HG03378 (cell line): ENCODE measurements at regions not wholly inside any gene's neighbourhood (a gene's known extent, or its start where the extent isn't known, plus 50 kb on each side); places are given as distances from the start of the nearest gene placed in this dataset.
"Not testable (repeated sequence)": the region's sequence is repeated elsewhere in the genome, so short reads cannot be mapped to it uniquely, and the experiment has no call there.

Experiments
- ATAC-seq: cut with Tn5 transposase; IDR thresholded peaks from one replicate; pipeline ENCODE4 v1.9.1; 2021; ENCODE audit warnings: mild to moderate bottlenecking, moderate library complexity; ENCODE audit not compliant: unreplicated experiment

DNA sequence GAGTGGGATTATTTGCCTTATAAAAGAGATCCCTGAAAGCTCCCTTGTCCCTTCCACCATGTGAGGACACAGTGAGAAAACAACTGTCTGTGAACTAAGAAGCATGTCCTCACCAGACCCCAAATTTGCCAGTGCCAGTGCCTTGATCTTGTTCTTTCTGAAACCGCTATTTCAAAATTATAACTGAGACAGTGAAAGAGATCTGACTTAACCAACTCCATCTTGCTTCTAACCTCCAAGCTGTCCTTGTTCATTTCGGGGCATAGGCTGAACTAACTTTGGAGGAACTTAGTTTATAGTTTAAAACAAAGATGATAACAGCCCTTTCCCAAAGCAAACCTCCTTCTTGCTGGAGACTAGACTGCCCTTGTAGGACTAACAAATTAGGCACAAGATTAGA is 563.9 kb downstream of the ADCYAP1 start:
- ATAC-seq = no peak

DNA sequence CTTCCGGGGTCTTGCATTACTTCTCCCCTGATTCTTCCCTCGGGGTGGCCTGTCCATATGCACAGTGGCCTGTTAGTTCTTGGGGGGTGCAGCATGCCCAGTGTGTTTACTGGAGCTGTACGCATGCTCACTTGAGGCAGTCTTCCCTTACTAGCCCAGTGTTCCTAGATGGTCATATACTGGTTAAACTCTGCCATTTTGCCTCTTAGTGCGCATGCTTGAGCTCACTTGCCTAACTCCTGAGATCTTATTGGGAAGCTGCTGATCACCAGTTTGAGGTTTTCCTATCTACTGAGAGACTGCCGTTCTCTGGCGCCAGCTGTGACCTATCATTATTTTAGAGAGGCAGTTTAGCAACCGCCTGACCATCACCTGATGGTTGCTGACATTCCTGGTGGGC is 571.2 kb downstream of the ADCYAP1 start:
- ATAC-seq = no peak

DNA sequence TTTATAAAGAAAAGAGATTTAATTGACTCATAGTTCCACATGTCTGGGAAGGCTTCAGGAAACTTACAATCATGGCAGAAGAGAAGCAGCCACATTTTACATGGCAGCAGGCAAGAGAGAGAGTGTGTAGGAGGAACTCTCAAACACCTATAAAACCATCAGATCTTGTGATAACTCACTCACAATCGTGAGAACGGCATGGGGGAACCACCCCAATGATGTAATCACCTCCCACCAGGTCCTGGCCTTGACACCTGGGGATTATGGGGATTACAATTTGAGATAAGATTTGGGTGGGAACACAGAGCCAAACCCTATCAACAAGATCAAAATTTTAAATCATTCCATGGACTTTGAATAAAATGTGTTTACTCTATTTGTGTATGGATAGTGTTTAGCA is 575.6 kb downstream of the ADCYAP1 start:
- ATAC-seq = no peak

DNA sequence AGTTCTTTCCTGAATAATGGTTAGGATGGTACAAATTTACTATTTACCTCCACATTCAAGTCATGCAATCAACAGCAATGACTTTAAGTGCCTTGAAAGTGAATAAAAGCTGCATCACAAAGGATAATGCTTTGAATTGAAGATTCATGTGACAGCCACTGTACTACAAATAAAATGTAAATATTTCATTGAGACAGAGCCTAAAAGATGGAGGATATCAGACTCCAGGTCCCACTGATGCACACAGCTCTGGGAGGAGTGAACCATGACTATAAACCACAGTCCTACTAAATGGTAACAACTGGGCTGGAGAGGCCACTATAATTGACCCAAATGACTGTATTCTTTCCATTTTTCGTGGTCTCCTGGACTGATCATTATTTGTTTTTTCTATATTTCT is 576.9 kb downstream of the ADCYAP1 start:
- no peak for ATAC-seq

DNA sequence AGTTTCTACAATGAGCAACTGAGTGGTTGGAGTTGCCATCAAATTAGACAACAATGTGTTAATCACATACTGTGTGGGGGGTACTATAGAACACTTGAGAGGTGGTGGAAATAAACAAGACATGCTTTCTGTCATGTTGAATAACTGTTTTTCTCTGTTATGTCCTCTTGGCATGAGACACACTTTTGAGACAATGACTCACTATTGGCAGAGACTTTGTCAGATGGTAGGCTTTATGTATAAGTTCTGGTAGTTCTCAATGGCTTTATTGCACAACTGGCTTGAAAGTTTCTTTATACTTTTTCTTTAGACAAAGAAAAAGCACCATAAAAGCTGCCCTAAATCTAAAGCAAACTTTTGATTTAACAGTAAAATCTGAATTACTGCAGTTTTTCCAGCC is 578.7 kb downstream of the ADCYAP1 start:
- ATAC-seq = no peak

DNA sequence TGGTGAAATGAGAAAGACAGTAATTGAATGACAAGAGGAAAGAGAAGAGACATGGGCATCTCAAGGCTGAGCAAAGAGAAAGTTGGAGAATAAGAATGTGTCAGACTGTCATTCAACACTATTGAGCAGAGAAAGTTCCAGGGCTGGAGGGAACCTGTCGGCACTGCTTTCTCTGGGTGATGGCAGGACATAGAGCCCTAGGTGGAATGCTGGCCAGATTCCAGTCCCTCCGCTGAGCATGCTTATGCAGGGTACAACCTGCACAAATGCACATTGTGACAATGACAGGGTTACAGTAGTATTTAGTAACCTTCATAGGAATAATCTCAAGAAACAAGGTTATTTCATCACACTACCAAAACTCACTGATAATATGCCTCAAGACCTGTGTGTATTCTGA is 582.8 kb downstream of the ADCYAP1 start:
- no peak for ATAC-seq

DNA sequence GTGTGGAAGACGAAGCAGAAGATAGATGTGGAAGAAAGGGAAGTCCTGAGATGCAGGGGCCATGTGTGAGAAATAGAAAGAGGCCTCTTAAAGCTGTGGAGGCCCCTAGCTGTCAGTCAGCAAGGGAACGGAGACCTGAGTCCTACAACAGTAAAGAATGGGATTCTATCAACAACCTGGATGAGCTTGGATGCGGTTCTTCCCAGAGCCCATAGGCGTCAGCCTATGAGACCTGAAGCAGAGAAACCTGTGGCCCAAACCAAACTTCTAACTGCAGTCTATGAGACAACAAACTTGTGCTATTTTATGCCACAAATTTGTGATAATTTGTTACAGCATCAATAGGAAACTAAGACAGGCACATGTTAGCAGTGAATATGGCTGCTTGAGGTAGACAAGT is 583.7 kb downstream of the ADCYAP1 start:
- ATAC-seq = no peak

DNA sequence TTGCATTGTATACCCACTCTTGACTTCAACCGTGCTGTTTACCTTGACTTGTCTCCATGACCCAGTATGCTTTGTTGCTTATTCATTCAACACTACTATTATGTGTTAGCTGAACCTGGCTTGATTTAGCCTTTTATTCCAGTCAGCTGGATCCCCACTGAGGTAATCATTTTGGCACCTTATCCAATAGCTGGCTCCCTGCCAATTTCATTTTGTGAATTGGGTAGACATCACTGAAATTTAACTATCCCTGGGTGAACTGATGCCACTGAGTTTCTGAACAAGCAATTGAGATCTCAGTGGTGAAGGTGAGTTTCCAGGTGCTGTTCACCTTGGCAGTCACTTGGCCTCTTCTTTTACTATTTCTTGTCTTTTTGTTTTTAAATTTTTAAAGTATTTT is 584.3 kb downstream of the ADCYAP1 start:
- ATAC-seq = no peak

DNA sequence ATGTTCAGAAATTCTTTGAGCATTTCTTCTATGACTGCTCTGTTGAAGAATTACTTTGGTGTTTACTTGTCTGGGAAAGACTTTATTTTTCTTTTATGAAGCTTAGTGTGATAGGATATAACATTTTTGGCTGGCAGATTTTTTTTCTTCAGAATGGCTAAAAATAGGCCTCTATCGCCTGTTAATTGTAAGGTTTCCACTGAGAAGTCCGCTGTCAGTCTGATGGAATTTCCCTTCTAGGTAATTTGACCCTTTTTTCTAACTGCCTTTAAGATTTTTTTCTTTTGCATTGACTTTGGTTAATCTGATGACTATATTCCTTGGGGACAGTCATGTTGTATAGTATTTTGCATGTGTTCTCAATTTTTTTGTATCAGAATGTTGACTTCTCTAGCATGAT is 590.7 kb downstream of the ADCYAP1 start:
- no peak for ATAC-seq

DNA sequence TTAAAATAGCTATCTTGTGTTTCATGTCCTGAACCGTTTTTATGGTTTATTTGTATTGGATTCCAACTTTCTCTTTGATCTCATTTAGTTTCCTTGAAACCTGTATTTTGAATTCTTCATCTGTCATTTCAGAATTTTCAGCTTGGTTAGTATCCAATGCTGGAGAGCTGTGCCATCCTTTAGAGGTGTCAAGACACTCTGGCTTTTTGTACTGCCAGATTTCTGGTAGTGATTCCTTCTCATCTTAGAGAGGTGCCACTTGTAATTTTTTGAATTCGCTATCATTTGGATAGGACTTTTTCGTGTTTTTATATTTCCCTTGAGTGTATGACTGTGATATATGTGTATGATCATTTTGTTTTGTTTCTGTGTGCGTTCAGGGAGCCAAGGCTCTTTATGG is 591.4 kb downstream of the ADCYAP1 start:
- ATAC-seq = no peak

DNA sequence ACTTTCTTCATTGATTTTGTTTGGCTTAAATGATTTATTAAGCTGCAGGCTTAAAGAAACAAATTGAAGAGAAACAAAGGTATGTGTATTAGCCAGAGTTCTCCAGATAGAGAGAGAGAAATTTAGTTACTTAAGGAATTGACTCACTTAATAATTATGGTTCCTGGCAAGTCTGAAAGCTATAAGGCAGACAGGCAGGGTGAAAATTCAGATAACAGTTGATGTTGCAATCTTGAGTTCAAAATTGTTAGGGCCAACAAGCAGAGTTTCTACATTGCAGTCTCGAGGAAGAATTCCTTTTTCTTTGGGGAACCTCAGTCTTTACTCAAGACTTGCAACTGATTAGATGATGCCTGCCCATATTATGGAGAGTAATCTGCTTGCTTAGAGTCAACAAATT is 593.5 kb downstream of the ADCYAP1 start:
- no peak for ATAC-seq

DNA sequence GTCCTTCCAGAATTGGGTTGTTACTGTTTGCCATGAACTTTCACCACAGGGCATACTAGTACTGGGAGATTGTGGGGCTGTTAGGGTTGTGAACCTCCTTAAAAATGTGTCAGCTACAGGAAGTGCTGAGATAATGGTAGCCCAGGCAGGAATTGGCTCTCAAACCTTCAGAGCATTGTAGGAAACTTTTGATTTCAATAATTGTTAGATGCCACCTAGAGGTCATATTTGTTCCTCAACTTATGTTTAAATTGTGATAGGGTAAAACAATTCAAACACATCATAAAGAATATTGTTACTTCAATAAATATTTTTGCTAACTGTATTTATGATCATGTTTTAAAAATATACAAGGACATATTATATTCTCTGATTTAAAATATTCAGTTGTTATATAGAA is 594.6 kb downstream of the ADCYAP1 start:
- no peak for ATAC-seq

DNA sequence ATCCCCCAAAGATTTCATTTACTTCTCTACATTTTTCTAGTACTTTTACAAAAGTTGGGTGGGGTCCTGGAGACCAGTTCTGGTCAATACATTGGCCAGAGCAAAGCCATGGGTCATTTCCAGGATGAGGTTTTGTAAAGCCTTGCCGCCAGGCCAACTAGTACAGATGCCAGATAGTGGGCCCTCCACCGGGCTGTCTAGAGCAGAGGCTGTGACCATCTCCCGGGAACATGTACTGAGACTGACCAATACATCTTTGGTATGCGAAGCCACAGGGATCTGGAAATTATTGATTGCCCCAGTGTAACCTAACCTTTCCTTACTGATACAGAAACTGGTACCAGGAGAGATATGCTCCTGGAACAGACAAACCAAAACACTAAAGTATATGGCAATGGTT is 599.2 kb downstream of the ADCYAP1 start:
- ATAC-seq = no peak

DNA sequence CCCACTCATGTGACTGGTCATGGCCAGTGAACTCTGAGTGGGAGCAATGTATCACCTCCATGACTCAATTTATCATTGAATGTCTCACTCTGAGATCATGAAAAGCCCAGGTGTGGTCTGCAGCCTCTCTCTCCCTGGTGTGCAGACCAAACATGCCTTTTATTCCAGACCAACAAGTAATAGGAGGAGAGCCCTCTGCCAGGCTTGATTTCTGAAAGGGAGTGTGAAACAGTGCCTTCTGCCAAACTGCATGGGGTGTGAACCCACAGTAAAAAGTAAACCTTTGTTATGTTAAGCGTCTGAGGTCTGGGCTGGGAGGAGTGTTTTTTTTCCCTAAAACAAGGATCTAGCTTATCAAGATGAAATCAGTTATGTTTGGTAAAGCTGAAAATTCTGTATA is 601.2 kb downstream of the ADCYAP1 start:
- ATAC-seq = no peak

DNA sequence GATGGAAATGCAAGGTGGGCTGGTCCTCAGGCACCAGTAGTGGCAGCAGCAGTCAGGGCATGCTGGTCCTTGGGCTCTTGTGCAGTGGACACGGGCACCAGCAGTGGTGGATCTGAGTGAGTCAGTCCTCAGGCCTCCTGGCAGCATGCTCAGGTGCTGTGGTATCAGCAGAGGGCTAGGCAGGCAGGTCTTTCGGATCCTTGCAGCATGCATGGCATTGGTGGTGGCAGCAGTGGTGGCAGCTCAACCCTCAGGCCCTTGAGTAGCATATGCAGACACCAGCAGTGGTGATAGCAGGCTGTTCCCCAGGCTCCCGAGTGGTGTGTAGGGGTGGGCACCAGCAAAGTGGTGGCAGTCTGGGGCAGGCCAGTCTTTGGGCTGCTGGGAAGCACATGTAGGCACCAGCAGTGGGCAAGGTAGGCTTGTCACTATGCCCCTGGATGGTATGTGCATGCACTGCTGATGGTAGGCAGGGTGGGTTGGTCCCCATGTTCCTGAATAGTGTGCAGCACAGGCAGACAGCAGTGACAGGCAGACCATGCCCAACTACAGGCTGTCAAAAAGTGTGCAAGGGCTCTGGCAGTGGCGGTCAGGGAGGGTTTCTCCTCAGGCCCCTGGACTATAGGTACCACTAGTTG is 606.0 kb downstream of the ADCYAP1 start:
- no peak for ATAC-seq

DNA sequence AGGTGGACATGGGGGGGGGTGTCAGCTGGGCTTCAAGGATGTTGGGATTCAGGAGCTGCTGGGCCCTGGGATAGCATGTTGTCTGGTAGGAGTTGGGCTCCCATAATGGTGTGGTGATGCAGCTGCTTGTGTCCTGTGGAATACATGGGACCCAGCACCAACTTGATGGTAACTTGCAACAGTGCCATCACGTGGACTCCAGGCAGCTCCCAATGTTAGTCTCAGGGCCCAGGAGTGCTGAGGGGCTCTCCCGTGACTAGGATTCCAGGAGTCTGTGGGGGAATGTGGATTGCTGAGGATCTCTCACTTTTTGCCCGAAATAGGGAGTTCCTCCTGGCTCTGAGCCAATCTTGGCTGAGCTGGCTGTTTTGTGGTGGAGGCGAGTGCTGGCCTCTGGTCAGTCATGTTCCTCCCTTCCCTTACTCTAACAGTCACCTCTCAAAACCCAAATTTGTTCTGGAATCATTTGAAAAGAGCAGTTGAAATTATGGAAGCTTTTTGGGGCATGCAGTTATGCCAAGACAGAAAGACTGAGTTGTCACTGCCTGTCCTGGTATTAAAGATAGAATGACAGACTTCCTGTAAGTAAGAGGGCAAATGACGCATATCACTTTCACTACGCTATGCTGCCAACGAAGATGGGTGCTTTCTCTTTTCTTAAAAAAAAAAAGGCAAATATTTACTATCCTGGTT is 607.1 kb downstream of the ADCYAP1 start:
- no peak for ATAC-seq

DNA sequence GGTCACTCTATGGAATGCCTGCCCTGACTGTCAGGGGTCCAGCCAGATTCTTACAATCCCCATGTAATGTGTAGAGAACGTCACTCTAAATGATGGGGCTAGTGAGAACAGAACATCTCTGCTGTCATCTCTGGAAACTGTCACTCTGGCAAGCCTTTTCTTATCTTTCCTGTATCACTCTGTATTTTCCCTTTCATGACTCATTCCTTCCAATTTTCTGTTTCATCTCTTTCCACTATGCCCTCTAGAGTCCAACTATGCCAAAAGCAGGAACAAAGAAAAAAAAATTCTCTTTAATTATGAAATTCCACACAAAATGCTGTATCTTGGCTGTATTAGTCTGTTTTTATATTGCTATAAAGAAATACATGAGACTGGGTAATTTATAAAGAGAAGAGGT is 608.8 kb downstream of the ADCYAP1 start:
- no peak for ATAC-seq

DNA sequence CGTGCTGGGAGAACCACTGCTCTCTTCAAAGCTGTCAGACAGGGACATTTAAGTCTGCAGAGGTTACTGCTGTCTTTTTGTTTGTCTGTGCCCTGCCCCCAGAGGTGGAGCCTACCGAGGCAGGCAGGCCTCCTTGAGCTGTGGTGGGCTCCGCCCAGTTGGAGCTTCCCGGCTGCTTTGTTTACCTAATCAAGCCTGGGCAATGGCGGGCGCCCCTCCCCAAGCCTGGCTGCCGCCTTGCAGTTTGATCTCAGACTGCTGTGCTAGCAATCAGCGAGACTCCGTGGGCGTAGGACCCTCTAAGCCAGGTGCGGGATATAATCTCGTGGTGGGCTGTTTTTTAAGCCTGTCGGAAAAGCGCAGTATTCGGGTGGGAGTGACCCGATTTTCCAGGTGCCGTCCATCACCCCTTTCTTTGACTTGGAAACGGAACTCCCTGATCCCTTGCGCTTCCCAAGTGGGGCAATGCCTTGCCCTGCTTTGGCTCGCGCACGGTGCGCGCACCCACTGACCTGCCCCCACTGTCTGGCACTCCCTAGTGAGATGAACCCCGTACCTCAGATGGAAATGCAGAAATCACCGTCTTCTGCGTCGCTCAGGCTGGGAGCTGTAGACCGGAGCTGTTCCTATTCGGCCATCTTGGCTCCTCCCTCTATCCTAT is 617.0 kb downstream of the ADCYAP1 start:
- ATAC-seq = not testable (repeated sequence)

DNA sequence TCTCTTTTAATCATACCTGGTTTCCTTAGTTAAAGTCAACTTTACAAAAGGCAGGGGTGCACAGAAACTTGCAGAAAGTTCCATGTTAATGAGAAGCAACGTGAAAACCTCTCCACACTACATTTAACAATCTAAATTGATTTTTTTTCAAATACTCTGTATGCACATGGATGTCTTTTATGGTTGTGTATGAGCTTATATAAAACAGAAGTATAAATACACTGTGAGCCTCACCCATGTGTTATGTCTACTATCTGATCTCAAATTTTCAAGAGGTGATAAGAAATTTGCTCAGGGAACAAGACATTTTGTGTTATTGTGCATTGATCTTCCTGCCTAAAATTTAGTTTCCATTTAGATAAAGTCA is 617.6 kb downstream of the ADCYAP1 start:
- ATAC-seq = no peak

DNA sequence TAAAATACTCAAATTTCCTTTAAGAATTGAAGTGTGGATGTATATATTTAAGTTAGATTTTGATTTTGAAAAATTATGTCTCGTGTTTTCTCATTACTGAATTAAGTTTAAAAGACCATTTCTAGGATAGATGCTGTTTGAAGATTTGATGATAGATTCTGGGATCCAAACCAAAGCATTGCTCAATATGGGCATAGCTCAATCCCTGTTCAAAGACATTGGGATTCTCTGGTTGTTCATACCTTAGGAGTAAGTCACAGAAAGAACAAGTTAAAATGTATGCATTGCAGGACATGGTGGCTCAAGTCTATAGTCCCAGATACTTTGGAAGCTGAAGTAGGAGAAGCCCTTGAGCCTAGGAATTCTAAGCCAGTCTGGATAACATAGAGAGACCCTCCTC is 622.3 kb downstream of the ADCYAP1 start:
- ATAC-seq = no peak

DNA sequence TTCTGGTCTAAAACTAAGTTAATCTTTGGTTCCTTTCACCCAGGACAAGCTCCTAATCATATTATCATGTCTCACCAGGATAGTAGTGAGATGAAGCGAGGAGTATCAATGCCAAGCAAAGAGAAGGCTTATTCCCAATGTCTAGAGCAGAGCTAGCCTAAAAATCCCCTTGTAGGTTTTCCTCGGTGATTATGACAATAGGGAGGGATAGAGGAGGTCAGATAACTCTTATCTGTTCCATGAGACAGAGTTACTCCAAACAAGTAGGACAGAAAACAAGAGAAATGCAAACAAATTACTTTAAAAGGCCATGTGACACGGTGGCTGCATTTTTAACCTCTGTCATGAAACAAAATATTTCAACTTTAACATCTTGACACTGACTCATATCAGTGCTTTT is 623.1 kb downstream of the ADCYAP1 start:
- ATAC-seq = no peak

DNA sequence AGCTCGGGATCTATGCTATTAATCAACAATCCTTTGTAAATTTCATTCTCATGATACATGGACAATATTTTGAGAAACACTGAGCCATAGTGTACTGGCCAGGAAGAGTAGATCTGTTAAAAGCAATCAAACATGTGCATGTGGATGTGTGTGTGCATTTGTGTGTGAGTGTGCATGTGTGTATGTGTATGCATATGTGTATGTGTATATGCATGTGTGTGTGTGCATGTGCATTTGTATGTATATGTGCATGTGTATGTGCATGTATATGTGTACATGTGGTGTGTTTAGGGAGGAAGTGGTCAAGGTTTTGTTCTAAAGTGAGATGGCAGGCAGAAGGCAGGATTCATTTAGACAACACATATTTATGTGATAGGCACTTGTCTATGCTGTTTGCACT is 623.8 kb downstream of the ADCYAP1 start:
- ATAC-seq = no peak
